Smooth muscle cell (in vitro differentiated cells): ENCODE measurements at regions not wholly inside any gene's neighbourhood (a gene's known extent, or its start where the extent isn't known, plus 50 kb on each side); places are given as distances from the start of the nearest gene placed in this dataset.

Experiments
- DNase-seq: peaks from one replicate; lab custom pipeline; 2025; ENCODE audit not compliant: unreplicated experiment; lab: John Stamatoyannopoulos, UW
- H2AFZ ChIP-seq: fragments of 200-600 bp; sonication (generic); 2 replicates; pipeline ENCODE4 v1.6.0; 2016; ENCODE audit warnings: antibody characterized with exemption, low read depth, mild to moderate bottlenecking
- H3F3A ChIP-seq: fragments of 200-600 bp; sonication (generic); 2 replicates; pipeline ENCODE4 v1.6.0; 2017; ENCODE audit warnings: antibody characterized with exemption, low read depth
- H3K27ac ChIP-seq: fragments of 200-600 bp; sonication (generic); 2 replicates; pipeline ENCODE4 v1.5.1; 2016; ENCODE audit warnings: low read depth, mild to moderate bottlenecking
- H3K27me3 ChIP-seq: fragments of 200-600 bp; sonication (generic); 2 replicates; pipeline ENCODE4 v1.6.1; 2016; ENCODE audit warnings: low read depth, mild to moderate bottlenecking
- H3K36me3 ChIP-seq: fragments of 200-600 bp; sonication (generic); 2 replicates; pipeline ENCODE4 v1.5.1; 2016; ENCODE audit warnings: low read depth
- H3K4me1 ChIP-seq: fragments of 200-600 bp; sonication (generic); 2 replicates; pipeline ENCODE4 v1.5.1; 2016; ENCODE audit warnings: low read depth
- H3K4me2 ChIP-seq: fragments of 200-600 bp; sonication (generic); 2 replicates; pipeline ENCODE4 v1.6.0; 2016; ENCODE audit warnings: mild to moderate bottlenecking
- H3K4me3 ChIP-seq: fragments of 200-600 bp; sonication (generic); 2 replicates; pipeline ENCODE4 v1.5.1; 2016; ENCODE audit warnings: mild to moderate bottlenecking
- H3K79me2 ChIP-seq: fragments of 200-600 bp; sonication (generic); 2 replicates; pipeline ENCODE4 v1.6.0; 2016; ENCODE audit warnings: low read depth, mild to moderate bottlenecking
- H3K9ac ChIP-seq: fragments of 200-600 bp; sonication (generic); 2 replicates; pipeline ENCODE4 v1.6.0; 2016; ENCODE audit warnings: low read depth
- H3K9me3 ChIP-seq: fragments of 200-600 bp; sonication (generic); replicated peaks from 2 replicates; pipeline ENCODE4 v1.5.1; 2016; ENCODE audit warnings: low read depth
- H4K20me1 ChIP-seq: fragments of 200-600 bp; sonication (generic); 2 replicates; pipeline ENCODE4 v1.6.0; 2016; ENCODE audit warnings: low read depth
- CTCF ChIP-seq: fragments of 200-600 bp; sonication (generic); IDR thresholded peaks from 2 replicates; pipeline ENCODE4 v1.5.1; 2017; ENCODE audit warnings: borderline replicate concordance, mild to moderate bottlenecking, antibody characterized with exemption; ENCODE audit not compliant: insufficient read depth, poor library complexity, severe bottlenecking
- WGBS: methylation state at CpG from one replicate; pipeline ENCODE4 v1.1.7; 2016; ENCODE audit warnings: low lambda C conversion rate; 5-methylcytosine and 5-hydroxymethylcytosine counted together

GRCh38 chr14:83583201-83583600, 1946.7 kb upstream of the FLRT2 start:
- no peaks in the 10 kb centered on the region for H3F3A ChIP-seq
- no peak overlapping the region for H3K9ac ChIP-seq
- no peaks in the 10 kb centered on the region for H3K4me1 ChIP-seq
- H3K27ac ChIP-seq: no peak overlapping the region
- H3K9me3 ChIP-seq: no peaks in the 10 kb centered on the region
- no peaks in the 10 kb centered on the region for H3K79me2 ChIP-seq
- no peak overlapping the region for H2AFZ ChIP-seq
- H3K27me3 ChIP-seq: no peaks in the 10 kb centered on the region
- DNase-seq: no peak
- TF ChIP-seq CTCF: no peak
- H3K4me2 ChIP-seq: no peak overlapping the region
- no peak overlapping the region for H3K4me3 ChIP-seq
- H4K20me1 ChIP-seq: no peaks in the 10 kb centered on the region
- no peaks in the 10 kb centered on the region for H3K36me3 ChIP-seq

- WGBS: 66% methylated on average over 13 of the region's 13 CpGs
- no peak overlapping the region for H3K9ac ChIP-seq
- no peaks in the 10 kb centered on the region for H3F3A ChIP-seq
- no peak for TF ChIP-seq CTCF
- H2AFZ ChIP-seq: no peak overlapping the region
- H3K4me3 ChIP-seq: no peak overlapping the region
- no peaks in the 10 kb centered on the region for H3K79me2 ChIP-seq
- no peaks in the 10 kb centered on the region for H3K36me3 ChIP-seq
- H3K9me3 ChIP-seq: no peaks in the 10 kb centered on the region
- no peaks in the 10 kb centered on the region for H3K4me1 ChIP-seq
- H3K4me2 ChIP-seq: no peak overlapping the region
- DNase-seq: no peak
- no peaks in the 10 kb centered on the region for H3K27me3 ChIP-seq
- no peak overlapping the region for H3K27ac ChIP-seq
- no peaks in the 10 kb centered on the region for H4K20me1 ChIP-seq
Observed at GRCh38 chr14:83594874-83595273, 1935.1 kb upstream of the FLRT2 start.

GRCh38 chr14:83607682-83608081, 1922.3 kb upstream of the FLRT2 start:
- no peak for DNase-seq
- H3K36me3 ChIP-seq: no peaks in the 10 kb centered on the region
- no peaks in the 10 kb centered on the region for H3K9me3 ChIP-seq
- no peak overlapping the region for H2AFZ ChIP-seq
- no peak overlapping the region for H3K27ac ChIP-seq
- 97% methylated on average over 9 of the region's 9 CpGs for WGBS
- H3K27me3 ChIP-seq: no peaks in the 10 kb centered on the region
- no peak for TF ChIP-seq CTCF
- H3K4me1 ChIP-seq: no peaks in the 10 kb centered on the region
- no peaks in the 10 kb centered on the region for H3K79me2 ChIP-seq
- H3K4me3 ChIP-seq: no peak overlapping the region
- H3F3A ChIP-seq: no peaks in the 10 kb centered on the region
- no peak overlapping the region for H3K4me2 ChIP-seq
- H4K20me1 ChIP-seq: no peaks in the 10 kb centered on the region
- no peak overlapping the region for H3K9ac ChIP-seq

- H3K27me3 ChIP-seq: no peaks in the 10 kb centered on the region
- TF ChIP-seq CTCF: no peak
- no peak overlapping the region for H3K9ac ChIP-seq
- no peaks in the 10 kb centered on the region for H3K36me3 ChIP-seq
- no peaks in the 10 kb centered on the region for H3K79me2 ChIP-seq
- WGBS: 76% methylated on average over 4 of the region's 4 CpGs
- no peak for DNase-seq
- H3K9me3 ChIP-seq: no peaks in the 10 kb centered on the region
- no peak overlapping the region for H2AFZ ChIP-seq
- H4K20me1 ChIP-seq: no peaks in the 10 kb centered on the region
- no peak overlapping the region for H3K4me2 ChIP-seq
- H3K4me3 ChIP-seq: no peak overlapping the region
- no peaks in the 10 kb centered on the region for H3F3A ChIP-seq
- no peaks in the 10 kb centered on the region for H3K4me1 ChIP-seq
- H3K27ac ChIP-seq: no peak overlapping the region
Observed at GRCh38 chr14:83611491-83611890, 1918.5 kb upstream of the FLRT2 start.
